Liver (tissue), 8 donors: ENCODE measurements at regions not wholly inside any gene's neighbourhood (a gene's known extent, or its start where the extent isn't known, plus 50 kb on each side); places are given as distances from the start of the nearest gene placed in this dataset.
"Not testable (repeated sequence)": the region's sequence is repeated elsewhere in the genome, so short reads cannot be mapped to it uniquely, and the experiment has no call there.

Experiments
- DNase-seq: peaks from one replicate; pipeline ENCODE4 v3.0.0-alpha.2; 2017; ENCODE audit warnings: low spot score
- H3K27ac ChIP-seq, 2 donors: one replicate each; pipeline ENCODE4 v1.7.0; 2013; ENCODE audit warnings: inconsistent platforms in 2 of 2, low read length in 2 of 2, control low read depth in 1 of 2, low read depth in 1 of 2, mild to moderate bottlenecking in 1 of 2
- H3K27me3 ChIP-seq, 4 donors: one replicate each; pipeline versions ENCODE4 v1.6.1 to v1.7.0; 2013; ENCODE audit warnings: low read length in 3 of 4, inconsistent platforms in 1 of 4, mild to moderate bottlenecking in 1 of 4, moderate library complexity in 1 of 4; ENCODE audit not compliant: control insufficient read depth in 4 of 4, insufficient read depth in 4 of 4
- H3K36me3 ChIP-seq, 4 donors: one replicate each; pipeline versions ENCODE4 v1.6.1 to v1.7.0; 2013; ENCODE audit warnings: low read length in 3 of 4, mild to moderate bottlenecking in 3 of 4, low read depth in 1 of 4, moderate library complexity in 1 of 4; ENCODE audit not compliant: control insufficient read depth in 4 of 4, insufficient read depth in 3 of 4
- H3K4me1 ChIP-seq, 4 donors: one replicate each; pipeline versions ENCODE4 v1.6.1 to v1.7.0; 2013; ENCODE audit warnings: low read length in 3 of 4, mild to moderate bottlenecking in 3 of 4, moderate library complexity in 1 of 4; ENCODE audit not compliant: control insufficient read depth in 4 of 4, insufficient read depth in 4 of 4
- H3K4me3 ChIP-seq, 3 donors: one replicate each; pipeline versions ENCODE4 v1.6.1 to v1.7.0; 2013; ENCODE audit warnings: low read length in 3 of 3, control low read depth in 1 of 3, low read depth in 1 of 3, mild to moderate bottlenecking in 1 of 3
- H3K9ac ChIP-seq, 2 donors: one replicate each; pipeline ENCODE4 v1.7.0; 2013; ENCODE audit warnings: low read length in 2 of 2, mild to moderate bottlenecking in 2 of 2, moderate library complexity in 2 of 2, control low read depth in 1 of 2, low read depth in 1 of 2
- H3K9me3 ChIP-seq, 4 donors: one replicate each; pipeline versions ENCODE4 v1.6.1 to v1.7.0; 2013; ENCODE audit warnings: low read length in 3 of 4; ENCODE audit not compliant: control insufficient read depth in 4 of 4
- EGR1 ChIP-seq, 2 donors: IDR thresholded peaks; 2 replicates each; pipeline ENCODE4 v1.6.1; 2016 to 2018; ENCODE audit warnings: antibody characterized with exemption in 2 of 2, low read depth in 2 of 2
- FOXA1 ChIP-seq: IDR thresholded peaks from 2 replicates; pipeline ENCODE4 v1.6.1; 2016; ENCODE audit warnings: antibody characterized with exemption
- FOXA2 ChIP-seq: IDR thresholded peaks from 2 replicates; pipeline ENCODE4 v1.6.1; 2016; ENCODE audit warnings: antibody characterized with exemption
- GABPA ChIP-seq, 2 donors: IDR thresholded peaks in 1 of 2; conservative IDR thresholded peaks in 1 of 2; 2 replicates each; pipeline ENCODE4 v1.6.1; 2016; ENCODE audit warnings: antibody characterized with exemption in 2 of 2, mild to moderate bottlenecking in 1 of 2, moderate library complexity in 1 of 2
- HNF4A ChIP-seq, 2 donors: conservative IDR thresholded peaks; 2 replicates each; pipeline ENCODE4 v1.6.1; 2016; ENCODE audit warnings: antibody characterized with exemption in 2 of 2, mild to moderate bottlenecking in 2 of 2
- HNF4G ChIP-seq: IDR thresholded peaks from 2 replicates; pipeline ENCODE4 v1.6.1; 2016; ENCODE audit warnings: antibody characterized with exemption
- JUND ChIP-seq, 2 donors: IDR thresholded peaks; 2 replicates each; pipeline ENCODE4 v1.6.1; 2016; ENCODE audit warnings: antibody characterized with exemption in 2 of 2
- NR2F2 ChIP-seq: IDR thresholded peaks from 2 replicates; pipeline ENCODE4 v1.6.1; 2016; ENCODE audit warnings: antibody characterized with exemption
- RAD21 ChIP-seq, 2 donors: IDR thresholded peaks; 2 replicates each; pipeline ENCODE4 v1.6.1; 2016; ENCODE audit warnings: antibody characterized with exemption in 2 of 2, mild to moderate bottlenecking in 2 of 2
- RXRA ChIP-seq, 2 donors: IDR thresholded peaks; 2 replicates each; pipeline ENCODE4 v1.6.1; 2017 to 2018; ENCODE audit warnings: antibody characterized with exemption in 2 of 2, mild to moderate bottlenecking in 1 of 2
- SP1 ChIP-seq: IDR thresholded peaks from 2 replicates; pipeline ENCODE4 v1.6.1; 2018; ENCODE audit warnings: antibody characterized with exemption, mild to moderate bottlenecking
- TAF1 ChIP-seq: conservative IDR thresholded peaks from 2 replicates; pipeline ENCODE4 v1.6.1; 2016; ENCODE audit warnings: antibody characterized with exemption, mild to moderate bottlenecking
- YY1 ChIP-seq: IDR thresholded peaks from 2 replicates; pipeline ENCODE4 v1.6.1; 2016; ENCODE audit warnings: antibody characterized with exemption, mild to moderate bottlenecking
- WGBS: extraction: QIAGEN DNeasy Blood & Tissue Kit; methylation state at CpG from one replicate; pipeline ENCODE4 v1.1.7; 2013; 5-methylcytosine and 5-hydroxymethylcytosine counted together
- TF ChIP-seq, protein P1 (sequence below): IDR thresholded peaks from 2 replicates; pipeline ENCODE4 v1.6.1; 2016; ENCODE audit warnings: antibody characterized with exemption, mild to moderate bottlenecking
- TF ChIP-seq, protein P2 (sequence below): IDR thresholded peaks from 2 replicates; pipeline ENCODE4 v1.6.1; 2016; ENCODE audit warnings: antibody characterized with exemption
- TF ChIP-seq, protein P3 (sequence below): fragments of 150-350 bp; IDR thresholded peaks from 2 replicates; pipeline ENCODE4 v1.5.1; 2017; ENCODE audit warnings: improper control_type of control experiment, low read depth, low read length; ENCODE audit not compliant: missing input control
- TF ChIP-seq, protein P4 (sequence below): IDR thresholded peaks from 2 replicates; pipeline ENCODE4 v1.6.1; 2016; ENCODE audit warnings: antibody characterized with exemption
- TF ChIP-seq, protein P5 (sequence below): IDR thresholded peaks from 2 replicates; pipeline ENCODE4 v1.6.1; 2016; ENCODE audit warnings: antibody characterized with exemption
- donor health status: healthy.
- donor health status: healthy.
- donor health status: healthy.
- donor health status: healthy.
- donor health status: healthy.

DNA sequence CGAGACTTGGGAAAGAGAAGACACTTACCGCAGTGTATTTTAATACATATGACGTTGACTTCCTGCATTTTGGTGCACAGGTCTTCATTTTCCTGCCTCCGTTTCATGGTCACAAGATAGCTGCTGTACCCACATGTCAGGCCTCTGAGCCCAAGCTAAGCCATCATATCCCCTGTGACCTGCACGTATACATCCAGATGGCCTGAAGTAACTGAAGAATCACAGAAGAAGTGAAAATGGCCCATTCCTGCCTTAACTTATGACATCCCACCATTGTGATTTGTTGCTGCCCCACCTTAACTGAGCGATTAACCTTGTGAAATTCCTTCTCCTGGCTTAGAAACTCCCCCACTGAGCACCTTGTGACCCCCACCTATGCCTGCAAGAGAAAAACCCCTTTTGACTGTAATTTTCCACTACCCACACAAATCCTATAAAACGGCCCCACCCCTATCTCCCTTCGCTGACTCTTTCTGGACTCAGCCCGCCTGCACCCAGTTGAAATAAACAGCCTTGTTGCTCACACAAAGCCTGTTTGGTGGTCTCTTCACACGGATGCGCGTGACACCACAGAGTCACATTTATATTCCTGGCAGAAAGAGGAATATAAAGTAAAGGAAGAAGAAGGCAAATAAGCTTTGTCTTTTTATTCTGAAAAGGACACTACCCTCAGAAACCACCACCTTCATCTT lies 78.4 kb upstream of the AMN1 start:
- not testable (repeated sequence) for H3K27me3 ChIP-seq, H3K9ac ChIP-seq, H3K9me3 ChIP-seq, H3K4me1 ChIP-seq, H3K36me3 ChIP-seq, DNase-seq, H3K4me3 ChIP-seq, H3K27ac ChIP-seq
- 94% methylated on average over 12 of the region's 12 CpGs for WGBS

DNA sequence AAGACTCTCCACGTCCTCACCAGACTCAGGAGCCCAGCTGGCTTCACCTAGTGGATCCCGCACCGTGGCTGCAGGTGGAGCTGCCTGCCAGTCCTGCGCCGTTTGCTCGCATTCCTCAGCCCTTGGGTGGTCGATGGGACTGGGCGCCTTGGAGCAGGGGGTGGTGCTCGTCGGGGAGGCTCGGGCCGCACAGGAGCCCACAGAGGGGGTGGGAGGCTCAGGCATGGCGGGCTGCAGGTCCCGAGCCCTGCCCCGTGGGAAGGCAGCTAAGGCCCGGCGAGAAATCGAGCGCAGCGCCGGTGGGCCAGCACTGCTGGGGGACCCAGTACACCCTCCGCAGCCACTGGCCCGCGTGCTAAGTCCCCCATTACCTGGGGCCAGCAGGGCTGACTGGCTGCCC lies 76.9 kb upstream of the AMN1 start:
- H3K9me3 ChIP-seq, H3K4me1 ChIP-seq, H3K36me3 ChIP-seq, H3K4me3 ChIP-seq, DNase-seq, H3K27me3 ChIP-seq, H3K27ac ChIP-seq, H3K9ac ChIP-seq: not testable (repeated sequence)
- 96% methylated on average over 19 of the region's 24 CpGs for WGBS

DNA sequence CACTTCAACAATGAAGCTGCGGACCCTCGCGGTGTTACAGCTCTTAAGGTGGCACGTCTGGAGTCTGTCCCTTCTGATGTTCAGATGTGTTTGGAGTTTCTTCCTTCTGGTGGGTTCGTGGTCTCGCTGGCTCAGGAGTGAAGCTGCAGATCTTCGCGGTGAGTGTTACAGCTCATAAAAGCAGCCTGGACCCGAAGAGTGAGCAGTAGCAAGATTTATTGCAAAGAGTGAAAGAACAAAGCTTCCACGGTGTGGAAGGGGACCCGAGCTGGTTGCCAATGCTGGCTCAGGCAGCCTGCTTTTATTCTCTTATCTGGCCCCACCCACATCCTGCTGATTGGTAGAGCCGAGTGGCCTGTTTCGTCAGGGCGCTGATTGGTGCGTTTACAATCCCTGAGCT lies 75.9 kb upstream of the AMN1 start:
- H3K27ac ChIP-seq, H3K4me3 ChIP-seq, H3K36me3 ChIP-seq, H3K9me3 ChIP-seq, H3K9ac ChIP-seq, DNase-seq, H3K27me3 ChIP-seq, H3K4me1 ChIP-seq: not testable (repeated sequence)
- WGBS, result 90% methylated on average over 11 of the region's 15 CpGs

DNA sequence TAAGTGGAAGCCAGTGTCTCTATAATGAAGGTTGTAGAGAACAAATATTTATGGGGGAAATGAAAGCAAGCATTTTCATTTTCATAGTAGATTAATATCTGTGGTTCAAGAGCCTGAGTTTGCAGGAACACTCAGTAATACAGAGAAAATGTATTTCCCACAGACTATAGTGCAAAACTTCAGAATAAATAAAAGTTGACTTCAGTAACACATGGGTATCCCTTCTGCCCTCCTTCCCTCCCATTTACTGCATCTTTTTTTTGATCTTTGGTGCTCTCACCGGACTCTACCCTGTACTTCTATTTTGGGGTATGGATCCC lies 75.3 kb upstream of the AMN1 start:
- no peak overlapping the region for H3K4me3 ChIP-seq
- no peak overlapping the region for H3K27ac ChIP-seq
- no peak for DNase-seq
- H3K9me3 ChIP-seq, result no peaks in the 10 kb centered on the region
- no peaks in the 10 kb centered on the region for H3K4me1 ChIP-seq
- H3K9ac ChIP-seq, result no peak overlapping the region
- no peak for TF ChIP-seq HNF4A (conservative IDR thresholded peaks at IDR 0.05)
- TF ChIP-seq, protein P1, sequence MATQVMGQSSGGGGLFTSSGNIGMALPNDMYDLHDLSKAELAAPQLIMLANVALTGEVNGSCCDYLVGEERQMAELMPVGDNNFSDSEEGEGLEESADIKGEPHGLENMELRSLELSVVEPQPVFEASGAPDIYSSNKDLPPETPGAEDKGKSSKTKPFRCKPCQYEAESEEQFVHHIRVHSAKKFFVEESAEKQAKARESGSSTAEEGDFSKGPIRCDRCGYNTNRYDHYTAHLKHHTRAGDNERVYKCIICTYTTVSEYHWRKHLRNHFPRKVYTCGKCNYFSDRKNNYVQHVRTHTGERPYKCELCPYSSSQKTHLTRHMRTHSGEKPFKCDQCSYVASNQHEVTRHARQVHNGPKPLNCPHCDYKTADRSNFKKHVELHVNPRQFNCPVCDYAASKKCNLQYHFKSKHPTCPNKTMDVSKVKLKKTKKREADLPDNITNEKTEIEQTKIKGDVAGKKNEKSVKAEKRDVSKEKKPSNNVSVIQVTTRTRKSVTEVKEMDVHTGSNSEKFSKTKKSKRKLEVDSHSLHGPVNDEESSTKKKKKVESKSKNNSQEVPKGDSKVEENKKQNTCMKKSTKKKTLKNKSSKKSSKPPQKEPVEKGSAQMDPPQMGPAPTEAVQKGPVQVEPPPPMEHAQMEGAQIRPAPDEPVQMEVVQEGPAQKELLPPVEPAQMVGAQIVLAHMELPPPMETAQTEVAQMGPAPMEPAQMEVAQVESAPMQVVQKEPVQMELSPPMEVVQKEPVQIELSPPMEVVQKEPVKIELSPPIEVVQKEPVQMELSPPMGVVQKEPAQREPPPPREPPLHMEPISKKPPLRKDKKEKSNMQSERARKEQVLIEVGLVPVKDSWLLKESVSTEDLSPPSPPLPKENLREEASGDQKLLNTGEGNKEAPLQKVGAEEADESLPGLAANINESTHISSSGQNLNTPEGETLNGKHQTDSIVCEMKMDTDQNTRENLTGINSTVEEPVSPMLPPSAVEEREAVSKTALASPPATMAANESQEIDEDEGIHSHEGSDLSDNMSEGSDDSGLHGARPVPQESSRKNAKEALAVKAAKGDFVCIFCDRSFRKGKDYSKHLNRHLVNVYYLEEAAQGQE, result no peak
- TF ChIP-seq, protein P2, sequence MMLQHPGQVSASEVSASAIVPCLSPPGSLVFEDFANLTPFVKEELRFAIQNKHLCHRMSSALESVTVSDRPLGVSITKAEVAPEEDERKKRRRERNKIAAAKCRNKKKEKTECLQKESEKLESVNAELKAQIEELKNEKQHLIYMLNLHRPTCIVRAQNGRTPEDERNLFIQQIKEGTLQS, result no peak
- TF ChIP-seq, protein P3, sequence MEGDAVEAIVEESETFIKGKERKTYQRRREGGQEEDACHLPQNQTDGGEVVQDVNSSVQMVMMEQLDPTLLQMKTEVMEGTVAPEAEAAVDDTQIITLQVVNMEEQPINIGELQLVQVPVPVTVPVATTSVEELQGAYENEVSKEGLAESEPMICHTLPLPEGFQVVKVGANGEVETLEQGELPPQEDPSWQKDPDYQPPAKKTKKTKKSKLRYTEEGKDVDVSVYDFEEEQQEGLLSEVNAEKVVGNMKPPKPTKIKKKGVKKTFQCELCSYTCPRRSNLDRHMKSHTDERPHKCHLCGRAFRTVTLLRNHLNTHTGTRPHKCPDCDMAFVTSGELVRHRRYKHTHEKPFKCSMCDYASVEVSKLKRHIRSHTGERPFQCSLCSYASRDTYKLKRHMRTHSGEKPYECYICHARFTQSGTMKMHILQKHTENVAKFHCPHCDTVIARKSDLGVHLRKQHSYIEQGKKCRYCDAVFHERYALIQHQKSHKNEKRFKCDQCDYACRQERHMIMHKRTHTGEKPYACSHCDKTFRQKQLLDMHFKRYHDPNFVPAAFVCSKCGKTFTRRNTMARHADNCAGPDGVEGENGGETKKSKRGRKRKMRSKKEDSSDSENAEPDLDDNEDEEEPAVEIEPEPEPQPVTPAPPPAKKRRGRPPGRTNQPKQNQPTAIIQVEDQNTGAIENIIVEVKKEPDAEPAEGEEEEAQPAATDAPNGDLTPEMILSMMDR, result no peak
- no peak for TF ChIP-seq SP1
- TF ChIP-seq JUND (IDR thresholded peaks at IDR 0.05), result no peak
- no peak for TF ChIP-seq EGR1 (IDR thresholded peaks at IDR 0.05; ENCODE audit: low read depth in 2 of 2)
- no peak for TF ChIP-seq RAD21 (IDR thresholded peaks at IDR 0.05)
- no peak for TF ChIP-seq FOXA1
- no peak for TF ChIP-seq TAF1
- no peak for TF ChIP-seq GABPA (IDR thresholded peaks at IDR 0.05 in 1 of 2, conservative IDR thresholded peaks at IDR 0.05 in 1 of 2)
- TF ChIP-seq FOXA2, result no peak
- TF ChIP-seq NR2F2, result no peak
- no peak for TF ChIP-seq RXRA (IDR thresholded peaks at IDR 0.05)
- no peak for TF ChIP-seq HNF4G
- TF ChIP-seq YY1, result no peak
- TF ChIP-seq, protein P4, sequence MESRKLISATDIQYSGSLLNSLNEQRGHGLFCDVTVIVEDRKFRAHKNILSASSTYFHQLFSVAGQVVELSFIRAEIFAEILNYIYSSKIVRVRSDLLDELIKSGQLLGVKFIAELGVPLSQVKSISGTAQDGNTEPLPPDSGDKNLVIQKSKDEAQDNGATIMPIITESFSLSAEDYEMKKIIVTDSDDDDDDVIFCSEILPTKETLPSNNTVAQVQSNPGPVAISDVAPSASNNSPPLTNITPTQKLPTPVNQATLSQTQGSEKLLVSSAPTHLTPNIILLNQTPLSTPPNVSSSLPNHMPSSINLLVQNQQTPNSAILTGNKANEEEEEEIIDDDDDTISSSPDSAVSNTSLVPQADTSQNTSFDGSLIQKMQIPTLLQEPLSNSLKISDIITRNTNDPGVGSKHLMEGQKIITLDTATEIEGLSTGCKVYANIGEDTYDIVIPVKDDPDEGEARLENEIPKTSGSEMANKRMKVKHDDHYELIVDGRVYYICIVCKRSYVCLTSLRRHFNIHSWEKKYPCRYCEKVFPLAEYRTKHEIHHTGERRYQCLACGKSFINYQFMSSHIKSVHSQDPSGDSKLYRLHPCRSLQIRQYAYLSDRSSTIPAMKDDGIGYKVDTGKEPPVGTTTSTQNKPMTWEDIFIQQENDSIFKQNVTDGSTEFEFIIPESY, result no peak
- TF ChIP-seq, protein P5, sequence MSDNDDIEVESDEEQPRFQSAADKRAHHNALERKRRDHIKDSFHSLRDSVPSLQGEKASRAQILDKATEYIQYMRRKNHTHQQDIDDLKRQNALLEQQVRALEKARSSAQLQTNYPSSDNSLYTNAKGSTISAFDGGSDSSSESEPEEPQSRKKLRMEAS, result no peak
- no peaks in the 10 kb centered on the region for H3K27me3 ChIP-seq
- WGBS, result 83% methylated on average over 1 of the region's 1 CpG
- no peaks in the 10 kb centered on the region for H3K36me3 ChIP-seq
